HEK293T (cell line): ENCODE measurements at regions not wholly inside any gene's neighbourhood (a gene's known extent, or its start where the extent isn't known, plus 50 kb on each side); places are given as distances from the start of the nearest gene placed in this dataset.

ENCODE experiments used
- CTCF ChIA-PET: fragments of 350-600 bp; formaldehyde crosslinking; extraction: SDS; loops from one replicate; lab custom pipeline; 2021; ENCODE audit warnings: antibody characterized with exemption, inconsistent platforms; lab: Yijun Ruan, JAX
- POLR2A ChIA-PET: fragments of 350-600 bp; formaldehyde crosslinking; extraction: SDS; loops from one replicate; lab custom pipeline; 2020; ENCODE audit warnings: antibody characterized with exemption, inconsistent platforms; lab: Yijun Ruan, JAX
- DNase-seq: peaks from one replicate; pipeline ENCODE4 v3.0.0; 2012; ENCODE audit warnings: mixed read lengths; ENCODE audit errors: extremely low spot score
- ARNT ChIP-seq: fragments of 450-650 bp; IDR thresholded peaks from 2 replicates; pipeline ENCODE4 v1.6.1; 2017; ENCODE audit warnings: mild to moderate bottlenecking
- BHLHE40 ChIP-seq: fragments of 450-650 bp; IDR thresholded peaks from 2 replicates; pipeline ENCODE4 v1.6.1; 2016; ENCODE audit warnings: mild to moderate bottlenecking, moderate library complexity, borderline replicate concordance
- CTBP1 ChIP-seq: fragments of 450-650 bp; IDR thresholded peaks from 2 replicates; pipeline ENCODE4 v1.6.1; 2016; ENCODE audit warnings: borderline replicate concordance
- ELF4 ChIP-seq: fragments of 450-650 bp; IDR thresholded peaks from 2 replicates; pipeline ENCODE4 v1.6.1; 2017; ENCODE audit warnings: antibody characterized with exemption
- FOXA1 ChIP-seq: fragments of 450-650 bp; IDR thresholded peaks from 2 replicates; pipeline ENCODE4 v1.6.1; 2016; ENCODE audit warnings: mild to moderate bottlenecking
- FOXK2 ChIP-seq: fragments of 450-650 bp; IDR thresholded peaks from 2 replicates; pipeline ENCODE4 v1.6.1; 2016; ENCODE audit warnings: mild to moderate bottlenecking
- FOXM1 ChIP-seq: fragments of 450-650 bp; IDR thresholded peaks from 2 replicates; pipeline ENCODE4 v1.6.1; 2017; ENCODE audit warnings: mild to moderate bottlenecking, borderline replicate concordance
- HDGF ChIP-seq: fragments of 450-650 bp; IDR thresholded peaks from 2 replicates; pipeline ENCODE4 v1.6.1; 2017; ENCODE audit warnings: antibody characterized with exemption, borderline replicate concordance
- L3MBTL2 ChIP-seq: fragments of 450-650 bp; conservative IDR thresholded peaks from 2 replicates; pipeline ENCODE4 v1.6.1; 2016; ENCODE audit warnings: mild to moderate bottlenecking
- LEF1 ChIP-seq: fragments of 450-650 bp; IDR thresholded peaks from 2 replicates; pipeline ENCODE4 v1.6.1; 2017; ENCODE audit warnings: mild to moderate bottlenecking, borderline replicate concordance
- NFRKB ChIP-seq: fragments of 450-650 bp; IDR thresholded peaks from 2 replicates; pipeline ENCODE4 v1.6.1; 2016; ENCODE audit warnings: mild to moderate bottlenecking, moderate library complexity
- PKNOX1 ChIP-seq: fragments of 450-650 bp; IDR thresholded peaks from 2 replicates; pipeline ENCODE4 v1.6.1; 2016
- SP1 ChIP-seq: fragments of 450-650 bp; IDR thresholded peaks from 2 replicates; pipeline ENCODE4 v1.6.1; 2017
- SUZ12 ChIP-seq: fragments of 450-650 bp; IDR thresholded peaks from 2 replicates; pipeline ENCODE4 v1.6.1; 2016; ENCODE audit warnings: mild to moderate bottlenecking
- TARDBP ChIP-seq: fragments of 450-650 bp; IDR thresholded peaks from 2 replicates; pipeline ENCODE4 v1.6.1; 2016
- ZNF384 ChIP-seq: fragments of 450-650 bp; IDR thresholded peaks from 2 replicates; pipeline ENCODE4 v1.6.1; 2016

- POLR2A ChIA-PET: no interaction called here
- CTCF ChIA-PET: no interaction called here
- DNase-seq: no peak
- TF ChIP-seq SP1 (no peak), HDGF (no peak), SUZ12 (no peak), PKNOX1 (no peak), BHLHE40 (no peak), LEF1 (no peak), TARDBP (no peak), ARNT (no peak), FOXK2 (no peak), FOXM1 (no peak), ELF4 (no peak), ZNF384 (no peak), FOXA1 (no peak), CTBP1 (no peak), NFRKB (no peak), L3MBTL2 (no peak)
Measured at GRCh38 chr2:4357121-4357520, 653.7 kb downstream of the DCDC2C start.

GRCh38 chr2:4358837-4359236, 655.5 kb downstream of the DCDC2C start:
- no peak for DNase-seq
- TF ChIP-seq SUZ12 (no peak), FOXA1 (no peak), LEF1 (no peak), FOXM1 (no peak), BHLHE40 (no peak), CTBP1 (no peak), ARNT (no peak), TARDBP (no peak), FOXK2 (no peak), L3MBTL2 (no peak), SP1 (no peak), ELF4 (no peak), PKNOX1 (no peak), ZNF384 (no peak)
- POLR2A ChIA-PET: no interaction called here
- CTCF ChIA-PET: no interaction called here

GRCh38 chr2:4368907-4369306, 665.5 kb downstream of the DCDC2C start:
- TF ChIP-seq TARDBP: no peak
- TF ChIP-seq FOXK2: no peak
- TF ChIP-seq PKNOX1: no peak
- TF ChIP-seq NFRKB: no peak
- no peak for TF ChIP-seq ZNF384
- no peak for TF ChIP-seq LEF1
- TF ChIP-seq ELF4: no peak
- no peak for TF ChIP-seq HDGF
- TF ChIP-seq BHLHE40: no peak
- TF ChIP-seq L3MBTL2: no peak
- TF ChIP-seq SP1: no peak
- no peak for TF ChIP-seq FOXM1
- no peak for TF ChIP-seq ARNT
- no peak for TF ChIP-seq FOXA1
- no peak for TF ChIP-seq CTBP1
- ChIA-PET POLR2A (no interaction called here), CTCF (no interaction called here)
- DNase-seq: no peak

- no peak for TF ChIP-seq SUZ12
- no peak for TF ChIP-seq FOXK2
- no peak for TF ChIP-seq BHLHE40
- TF ChIP-seq FOXA1: no peak
- TF ChIP-seq FOXM1: no peak
- TF ChIP-seq ELF4: no peak
- TF ChIP-seq CTBP1: no peak
- no peak for TF ChIP-seq SP1
- TF ChIP-seq HDGF: no peak
- no peak for TF ChIP-seq TARDBP
- ChIA-PET CTCF (no interaction called here), POLR2A (no interaction called here)
- no peak for DNase-seq
Measured at GRCh38 chr2:4369826-4370419, 666.5 kb downstream of the DCDC2C start.

GRCh38 chr2:4370422-4371090, 667.2 kb downstream of the DCDC2C start:
- no peak for DNase-seq
- ChIA-PET POLR2A (no interaction called here), CTCF (no interaction called here)
- no peak for TF ChIP-seq HDGF

- ChIA-PET POLR2A (no interaction called here), CTCF (no interaction called here)
- TF ChIP-seq FOXM1 (no peak), ARNT (no peak), NFRKB (no peak), CTBP1 (no peak), FOXA1 (no peak), L3MBTL2 (no peak), PKNOX1 (no peak), HDGF (no peak), ELF4 (no peak), SUZ12 (no peak), LEF1 (no peak), SP1 (no peak), FOXK2 (no peak)
- no peak for DNase-seq
Measured at GRCh38 chr2:4381049-4381448, 677.7 kb downstream of the DCDC2C start.
